ENCODE measurements at regions not wholly inside any gene's neighbourhood (a gene's known extent, or its start where the extent isn't known, plus 50 kb on each side); places are given as distances from the start of the nearest gene placed in this dataset.
"Not testable (repeated sequence)": the region's sequence is repeated elsewhere in the genome, so short reads cannot be mapped to it uniquely, and the experiment has no call there.

- intact Hi-C loops (cut with micrococcal nuclease; ENCODE audit: unreplicated experiment); H3K4me3 ChIP-seq (ENCODE audit: low read depth in 2 of 2, low read length in 2 of 2); H3K27ac ChIP-seq (ENCODE audit: low read length); POLR2A ChIA-PET; H3K4me1 ChIP-seq (ENCODE audit: control insufficient read depth, insufficient read depth, low read length); ATAC-seq; H3K9me3 ChIP-seq (ENCODE audit: control insufficient read depth, insufficient read depth, low read depth, low read length); H3K27me3 ChIP-seq (ENCODE audit: control insufficient read depth, insufficient read depth, low read length); CTCF ChIA-PET; BruUV-seq (replicated peaks); in situ Hi-C loops (cut with HindIII; ENCODE audit: low pct_unique_long_range_greater_than_20kb, low sequenced_read_pairs); H3K36me3 ChIP-seq (ENCODE audit: control insufficient read depth, insufficient read depth, low read length); DNase-seq (ENCODE audit: low read depth, low spot score): not testable (repeated sequence)
Measured at GRCh38 chr1:190837200-190837599, 359.5 kb upstream of the BRINP3 start.

GRCh38 chr1:190837888-190838287 lies 360.2 kb upstream of the BRINP3 start:
- Histone ChIP-seq H3K4me3 (ENCODE audit: low read depth in 2 of 2, low read length in 2 of 2) (no peak overlapping the region), H3K4me1 (ENCODE audit: control insufficient read depth, insufficient read depth, low read length) (no peaks in the 10 kb centered on the region), H3K27ac (ENCODE audit: low read length) (no peak overlapping the region), H3K27me3 (ENCODE audit: control insufficient read depth, insufficient read depth, low read length) (no peaks in the 10 kb centered on the region), H3K9me3 (ENCODE audit: control insufficient read depth, insufficient read depth, low read depth, low read length) (no peaks in the 10 kb centered on the region), H3K36me3 (ENCODE audit: control insufficient read depth, insufficient read depth, low read length) (no peaks in the 10 kb centered on the region)
- POLR2A ChIA-PET: no interaction called here
- CTCF ChIA-PET: no interaction called here
- in situ Hi-C loops (cut with HindIII; ENCODE audit: low pct_unique_long_range_greater_than_20kb, low sequenced_read_pairs): no loop called here
- no peak for DNase-seq (ENCODE audit: low read depth, low spot score)
- no peak for ATAC-seq
- BruUV-seq (replicated peaks): no TSS peak
- intact Hi-C loops (cut with micrococcal nuclease; ENCODE audit: unreplicated experiment): no loop called here
- TF ChIP-seq POLR2AphosphoS5 (IDR thresholded peaks at IDR 0.05; ENCODE audit: low read depth, low read length) (no peak), SIN3A (IDR thresholded peaks at IDR 0.05; ENCODE audit: borderline replicate concordance, insufficient read depth, low read depth, low read length) (no peak), TCF7L2 (IDR thresholded peaks at IDR 0.05; ENCODE audit: low read depth, low read length) (no peak), CTCF (IDR thresholded peaks at IDR 0.05) (no peak), REST (IDR thresholded peaks at IDR 0.05; ENCODE audit: insufficient read depth in 1 of 2, low read depth in 2 of 2, low read length in 1 of 2) (no peak)

GRCh38 chr1:190847166-190847565 lies 369.5 kb upstream of the BRINP3 start:
- intact Hi-C loops (cut with micrococcal nuclease; ENCODE audit: unreplicated experiment) (no loop called here), in situ Hi-C loops (cut with HindIII; ENCODE audit: low pct_unique_long_range_greater_than_20kb, low sequenced_read_pairs) (no loop called here)
- ATAC-seq: no peak
- CTCF ChIA-PET: no interaction called here
- Histone ChIP-seq H3K4me3 (ENCODE audit: low read depth in 2 of 2, low read length in 2 of 2) (no peak overlapping the region), H3K4me1 (ENCODE audit: control insufficient read depth, insufficient read depth, low read length) (no peaks in the 10 kb centered on the region), H3K27me3 (ENCODE audit: control insufficient read depth, insufficient read depth, low read length) (no peaks in the 10 kb centered on the region), H3K27ac (ENCODE audit: low read length) (no peak overlapping the region), H3K9me3 (ENCODE audit: control insufficient read depth, insufficient read depth, low read depth, low read length) (no peaks in the 10 kb centered on the region), H3K36me3 (ENCODE audit: control insufficient read depth, insufficient read depth, low read length) (no peaks in the 10 kb centered on the region)
- BruUV-seq (replicated peaks): no TSS peak
- TF ChIP-seq POLR2AphosphoS5 (IDR thresholded peaks at IDR 0.05; ENCODE audit: low read depth, low read length) (no peak), TCF7L2 (IDR thresholded peaks at IDR 0.05; ENCODE audit: low read depth, low read length) (no peak), REST (IDR thresholded peaks at IDR 0.05; ENCODE audit: insufficient read depth in 1 of 2, low read depth in 2 of 2, low read length in 1 of 2) (no peak), SIN3A (IDR thresholded peaks at IDR 0.05; ENCODE audit: borderline replicate concordance, insufficient read depth, low read depth, low read length) (no peak), CTCF (IDR thresholded peaks at IDR 0.05) (no peak)
- POLR2A ChIA-PET: no interaction called here
- DNase-seq (ENCODE audit: low read depth, low spot score): no peak
